HFF-Myc (cell line): ENCODE measurements at regions not wholly inside any gene's neighbourhood (a gene's known extent, or its start where the extent isn't known, plus 50 kb on each side); places are given as distances from the start of the nearest gene placed in this dataset.
"Not testable (repeated sequence)": the region's sequence is repeated elsewhere in the genome, so short reads cannot be mapped to it uniquely, and the experiment has no call there.

ENCODE experiments used
- DNase-seq: peaks from one replicate; pipeline ENCODE4 v3.0.0-alpha.2; 2011; ENCODE audit warnings: low read depth; ENCODE audit errors: extremely low read depth
- H3K4me3 ChIP-seq: replicated peaks from 2 replicates; pipeline ENCODE4 v1.5.1; 2011; ENCODE audit warnings: low read depth, mild to moderate bottlenecking, control low read depth, low read length
- CTCF ChIP-seq: IDR thresholded peaks from 2 replicates; pipeline ENCODE4 v1.5.1; 2012; ENCODE audit warnings: mild to moderate bottlenecking, low read depth, low read length, control low read depth; ENCODE audit errors: missing control alignments

DNA sequence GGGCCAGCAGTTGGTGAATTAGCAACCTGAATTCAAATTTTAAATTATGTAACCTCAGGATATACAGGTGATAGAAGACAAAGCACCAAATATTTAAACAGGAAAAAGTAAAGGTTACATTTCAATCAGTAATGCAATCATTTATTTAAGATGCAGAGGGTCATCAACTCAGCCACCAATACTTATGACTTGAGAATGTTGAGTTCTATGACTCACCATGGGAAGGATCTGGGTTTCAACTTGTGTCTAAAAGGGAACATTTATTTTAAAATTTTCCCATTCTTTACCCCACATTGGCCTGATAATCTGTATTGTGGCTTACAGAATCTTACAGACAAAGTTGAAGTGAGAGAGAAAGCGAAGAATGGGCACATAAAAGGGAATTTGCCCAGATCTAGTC lies 418.0 kb downstream of the NDFIP2 start:
- TF ChIP-seq CTCF: no peak
- H3K4me3 ChIP-seq: no peak overlapping the region
- no peak for DNase-seq

DNA sequence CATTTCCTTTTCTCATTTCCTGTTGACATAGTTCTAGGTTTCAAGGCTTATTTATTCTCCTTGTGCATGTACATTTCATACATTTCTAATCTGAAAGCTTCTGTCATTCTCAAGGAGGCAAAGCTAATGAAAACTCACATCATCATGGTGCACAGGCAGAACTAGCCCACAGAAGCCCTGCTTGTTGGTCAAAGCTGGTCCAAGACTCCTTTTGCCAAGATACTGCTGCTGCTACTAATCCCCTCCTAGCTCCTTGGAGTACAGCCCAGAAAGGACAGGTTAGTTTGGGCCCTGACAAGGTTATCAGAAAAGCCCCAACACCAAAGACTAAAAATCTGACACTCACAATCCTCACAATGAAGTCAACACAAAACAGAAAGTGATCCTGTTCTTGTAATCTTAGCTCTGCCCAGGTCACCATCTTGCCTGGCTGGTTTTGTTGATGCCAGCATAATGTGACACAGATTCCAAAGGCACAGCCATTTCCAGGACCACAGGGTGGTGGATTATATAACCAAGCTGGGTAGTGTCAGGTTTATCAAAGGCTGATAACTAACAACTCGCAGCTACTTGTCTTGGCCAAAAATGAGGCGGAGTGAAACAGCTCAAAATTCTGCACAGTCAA lies 417.4 kb downstream of the NDFIP2 start:
- H3K4me3 ChIP-seq: no peak overlapping the region
- no peak for TF ChIP-seq CTCF
- DNase-seq: no peak

- no peak overlapping the region for H3K4me3 ChIP-seq
- DNase-seq: no peak
- no peak for TF ChIP-seq CTCF
Observed at GRCh38 chr13:79896851-79897250, 415.9 kb downstream of the NDFIP2 start.

- TF ChIP-seq CTCF: no peak
- no peak for DNase-seq
- H3K4me3 ChIP-seq: no peak overlapping the region
Observed at GRCh38 chr13:79895416-79895815, 414.5 kb downstream of the NDFIP2 start.

- not testable (repeated sequence) for H3K4me3 ChIP-seq, DNase-seq
Observed at GRCh38 chr13:79887278-79887677, 406.3 kb downstream of the NDFIP2 start.

DNA sequence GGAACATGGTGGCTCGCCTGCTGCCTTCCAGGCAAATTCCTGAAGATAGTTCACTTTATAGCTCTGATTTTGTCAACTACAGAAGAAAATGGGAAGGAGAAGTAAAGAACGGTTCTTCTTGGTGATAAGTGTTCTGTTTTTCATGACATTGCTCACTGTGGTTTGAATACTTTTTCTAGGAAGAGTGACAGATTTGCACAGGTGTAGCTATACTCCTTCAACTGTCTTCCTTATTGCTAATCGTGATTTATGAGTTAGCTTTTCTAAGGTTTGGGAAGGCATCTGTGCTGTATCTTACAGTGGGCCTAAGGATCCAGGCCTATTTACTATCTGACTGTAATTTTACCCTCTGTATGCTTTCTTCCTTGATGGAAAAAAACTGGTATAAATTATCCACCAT lies 405.6 kb downstream of the NDFIP2 start:
- no peak for TF ChIP-seq CTCF
- no peak overlapping the region for H3K4me3 ChIP-seq
- no peak for DNase-seq

- no peak overlapping the region for H3K4me3 ChIP-seq
- no peak for DNase-seq
- TF ChIP-seq CTCF: no peak
Observed at GRCh38 chr13:79884890-79885289, 403.9 kb downstream of the NDFIP2 start.

- no peak for DNase-seq
- no peak overlapping the region for H3K4me3 ChIP-seq
- TF ChIP-seq CTCF: no peak
Observed at GRCh38 chr13:79883216-79883615, 402.3 kb downstream of the NDFIP2 start.
